Gastrocnemius medialis (tissue), 4 donors: ENCODE measurements at regions not wholly inside any gene's neighbourhood (a gene's known extent, or its start where the extent isn't known, plus 50 kb on each side); places are given as distances from the start of the nearest gene placed in this dataset.

Experiments
- ATAC-seq, 2 donors: fragments of 150-250 bp; one replicate each; pipeline ENCODE4 v1.9.1; 2016
- DNase-seq, 2 donors: peaks; one replicate each; pipeline ENCODE4 v3.0.0-alpha.2; 2019
- H3K27ac ChIP-seq, 4 donors: fragments of 200-600 bp; sonication (generic); 1 replicate in 1 of 4; 2 replicates in 3 of 4; pipeline ENCODE4 v1.5.1; 2016 to 2018; ENCODE audit warnings: mild to moderate bottlenecking in 2 of 4, moderate library complexity in 1 of 4
- H3K27me3 ChIP-seq, 3 donors: fragments of 200-600 bp; sonication (generic) in 2 of 3; 1 replicate in 1 of 3; 2 replicates in 2 of 3; pipeline versions ENCODE4 v1.5.1 to v1.6.0; 2016 to 2019; ENCODE audit warnings: mild to moderate bottlenecking in 1 of 3, moderate library complexity in 1 of 3
- H3K36me3 ChIP-seq, 2 donors: fragments of 200-600 bp; sonication (generic) in 1 of 2; one replicate each; pipeline ENCODE4 v1.5.1; 2017 to 2018
- H3K4me1 ChIP-seq, 2 donors: fragments of 200-600 bp; sonication (generic) in 1 of 2; one replicate each; pipeline ENCODE4 v1.5.1; 2016 to 2017; ENCODE audit warnings: mild to moderate bottlenecking in 2 of 2
- H3K4me3 ChIP-seq, 4 donors: fragments of 200-600 bp; sonication (generic) in 3 of 4; 1 replicate in 1 of 4; 2 replicates in 3 of 4; pipeline ENCODE4 v1.5.1; 2016 to 2019; ENCODE audit warnings: mild to moderate bottlenecking in 2 of 4
- H3K9me3 ChIP-seq, 3 donors: fragments of 200-600 bp; sonication (generic) in 2 of 3; 1 replicate in 1 of 3; 2 replicates in 2 of 3; pipeline ENCODE4 v1.5.1; 2016 to 2019
- POLR2A ChIP-seq, 2 donors: fragments of 450-650 bp; IDR thresholded peaks; one replicate each; pipeline ENCODE4 v1.6.1; 2017; ENCODE audit warnings: antibody characterized with exemption in 2 of 2, mild to moderate bottlenecking in 2 of 2, moderate library complexity in 2 of 2
- in situ Hi-C, 4 donors: fragments of 200-750 bp; cut with MboI; loops; one replicate each; pipeline versions ENCODE4 v1.15.0 to v1.8.0; 2017; ENCODE audit warnings: low sequenced_read_pairs in 4 of 4
- intact Hi-C: fragments of 100-400 bp; cut with DNase I; formaldehyde crosslinking; loops from one replicate; pipeline ENCODE4 v1.15.1; 2023; ENCODE audit warnings: low total_unique reads
- TF ChIP-seq, protein P1 (sequence below), 5 experiments: fragments of 450-650 bp in 3 of 5; fragments of 200-600 bp in 2 of 5; sonication (generic) in 2 of 5; IDR thresholded peaks in 4 of 5; conservative IDR thresholded peaks in 1 of 5; 1 replicate in 4 of 5; 2 replicates in 1 of 5; pipeline ENCODE4 v1.5.1; 2016 to 2019; ENCODE audit warnings: antibody characterized with exemption in 5 of 5, mild to moderate bottlenecking in 3 of 5, moderate library complexity in 3 of 5

DNA sequence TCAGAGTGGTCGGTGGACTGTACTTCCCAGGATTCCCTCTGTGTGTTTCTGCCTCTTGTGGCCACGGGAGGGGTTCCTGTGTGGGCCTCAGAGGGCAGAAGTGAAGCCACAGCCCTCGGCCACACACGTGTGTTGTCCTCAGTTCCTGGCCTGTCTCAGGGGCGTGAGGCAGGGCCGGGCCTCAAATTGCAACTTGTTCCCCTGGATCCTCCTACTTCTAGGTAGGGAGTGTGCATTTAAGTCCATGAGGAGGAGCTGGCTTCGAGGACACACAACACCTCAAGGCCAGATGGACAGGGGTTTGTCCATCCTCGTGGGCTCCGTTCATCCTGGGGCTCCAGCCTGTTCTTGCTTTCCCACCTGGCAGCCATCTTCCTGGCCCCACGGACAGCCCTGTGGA lies 573.0 kb downstream of the TBC1D22A start:
- no peak for TF ChIP-seq POLR2A (IDR thresholded peaks at IDR 0.05)
- TF ChIP-seq, protein P1, sequence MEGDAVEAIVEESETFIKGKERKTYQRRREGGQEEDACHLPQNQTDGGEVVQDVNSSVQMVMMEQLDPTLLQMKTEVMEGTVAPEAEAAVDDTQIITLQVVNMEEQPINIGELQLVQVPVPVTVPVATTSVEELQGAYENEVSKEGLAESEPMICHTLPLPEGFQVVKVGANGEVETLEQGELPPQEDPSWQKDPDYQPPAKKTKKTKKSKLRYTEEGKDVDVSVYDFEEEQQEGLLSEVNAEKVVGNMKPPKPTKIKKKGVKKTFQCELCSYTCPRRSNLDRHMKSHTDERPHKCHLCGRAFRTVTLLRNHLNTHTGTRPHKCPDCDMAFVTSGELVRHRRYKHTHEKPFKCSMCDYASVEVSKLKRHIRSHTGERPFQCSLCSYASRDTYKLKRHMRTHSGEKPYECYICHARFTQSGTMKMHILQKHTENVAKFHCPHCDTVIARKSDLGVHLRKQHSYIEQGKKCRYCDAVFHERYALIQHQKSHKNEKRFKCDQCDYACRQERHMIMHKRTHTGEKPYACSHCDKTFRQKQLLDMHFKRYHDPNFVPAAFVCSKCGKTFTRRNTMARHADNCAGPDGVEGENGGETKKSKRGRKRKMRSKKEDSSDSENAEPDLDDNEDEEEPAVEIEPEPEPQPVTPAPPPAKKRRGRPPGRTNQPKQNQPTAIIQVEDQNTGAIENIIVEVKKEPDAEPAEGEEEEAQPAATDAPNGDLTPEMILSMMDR (IDR thresholded peaks at IDR 0.05 in 4 of 5, conservative IDR thresholded peaks at IDR 0.05 in 1 of 5): no peak
- no peaks in the 10 kb centered on the region for H3K9me3 ChIP-seq
- intact Hi-C loops: no loop called here
- H3K27me3 ChIP-seq: peaks cover 0 to 4% (median 0%) of the 10 kb centered on the region in 3 donors
- no peaks in the 10 kb centered on the region for H3K36me3 ChIP-seq
- H3K4me3 ChIP-seq: no peak overlapping the region
- no peaks in the 10 kb centered on the region for H3K4me1 ChIP-seq
- no peak overlapping the region for H3K27ac ChIP-seq
- no peak for DNase-seq
- ATAC-seq: no peak
- in situ Hi-C loops: no loop called here

DNA sequence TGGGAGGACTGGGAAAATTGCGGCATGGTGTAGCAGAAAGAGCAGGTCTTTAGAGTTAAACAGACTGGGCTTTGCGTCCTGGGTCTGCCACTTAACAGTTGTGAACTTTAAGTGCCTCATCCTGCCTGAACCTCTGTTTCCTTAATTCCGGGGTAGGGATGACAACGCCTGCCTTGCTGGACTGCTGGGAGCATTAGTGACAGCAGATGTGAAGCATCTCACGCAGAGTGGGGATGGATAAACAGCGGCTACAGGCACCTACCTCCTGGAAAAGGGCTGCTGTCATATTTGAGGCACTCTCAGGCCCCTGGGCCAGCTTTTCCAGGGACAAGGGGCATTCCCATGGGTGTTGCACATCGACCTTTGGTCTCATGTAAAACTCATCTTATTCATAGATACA lies 572.2 kb downstream of the TBC1D22A start:
- Histone ChIP-seq H3K4me1 (no peaks in the 10 kb centered on the region), H3K27me3 (peaks cover 0 to 4% (median 0%) of the 10 kb centered on the region in 3 donors), H3K36me3 (no peaks in the 10 kb centered on the region), H3K9me3 (no peaks in the 10 kb centered on the region), H3K27ac (no peak overlapping the region), H3K4me3 (no peak overlapping the region)
- no peak for TF ChIP-seq POLR2A (IDR thresholded peaks at IDR 0.05)
- DNase-seq: no peak
- intact Hi-C loops: no loop called here
- in situ Hi-C loops: no loop called here
- ATAC-seq: no peak

DNA sequence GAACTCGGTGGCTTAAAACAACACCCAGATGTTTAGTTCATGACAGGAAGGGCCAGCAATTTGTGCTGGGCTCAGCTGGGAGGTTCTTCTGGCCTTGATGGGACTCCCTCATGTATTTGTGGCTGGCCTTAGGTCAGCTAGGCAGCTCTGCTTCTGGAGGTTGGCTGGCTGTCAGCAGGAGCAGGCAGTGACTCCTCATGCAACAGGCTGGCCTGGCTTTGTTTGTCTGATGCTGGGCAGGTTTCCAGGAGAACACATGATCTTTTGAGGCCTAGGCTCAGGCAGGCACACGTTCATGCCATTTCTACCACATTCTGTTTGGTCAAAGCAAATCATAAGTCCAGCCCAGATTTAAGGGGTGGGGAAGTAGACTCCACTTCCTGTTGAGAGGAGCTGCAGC lies 571.2 kb downstream of the TBC1D22A start:
- Histone ChIP-seq H3K9me3 (no peaks in the 10 kb centered on the region), H3K36me3 (no peaks in the 10 kb centered on the region), H3K4me3 (no peak overlapping the region), H3K4me1 (no peaks in the 10 kb centered on the region), H3K27me3 (peaks cover 0 to 4% (median 0%) of the 10 kb centered on the region in 3 donors), H3K27ac (no peak overlapping the region)
- TF ChIP-seq, protein P1 (IDR thresholded peaks at IDR 0.05 in 4 of 5, conservative IDR thresholded peaks at IDR 0.05 in 1 of 5): no peak
- no peak for TF ChIP-seq POLR2A (IDR thresholded peaks at IDR 0.05)
- intact Hi-C loops: no loop called here
- in situ Hi-C loops: no loop called here
- no peak for DNase-seq
- ATAC-seq: no peak

DNA sequence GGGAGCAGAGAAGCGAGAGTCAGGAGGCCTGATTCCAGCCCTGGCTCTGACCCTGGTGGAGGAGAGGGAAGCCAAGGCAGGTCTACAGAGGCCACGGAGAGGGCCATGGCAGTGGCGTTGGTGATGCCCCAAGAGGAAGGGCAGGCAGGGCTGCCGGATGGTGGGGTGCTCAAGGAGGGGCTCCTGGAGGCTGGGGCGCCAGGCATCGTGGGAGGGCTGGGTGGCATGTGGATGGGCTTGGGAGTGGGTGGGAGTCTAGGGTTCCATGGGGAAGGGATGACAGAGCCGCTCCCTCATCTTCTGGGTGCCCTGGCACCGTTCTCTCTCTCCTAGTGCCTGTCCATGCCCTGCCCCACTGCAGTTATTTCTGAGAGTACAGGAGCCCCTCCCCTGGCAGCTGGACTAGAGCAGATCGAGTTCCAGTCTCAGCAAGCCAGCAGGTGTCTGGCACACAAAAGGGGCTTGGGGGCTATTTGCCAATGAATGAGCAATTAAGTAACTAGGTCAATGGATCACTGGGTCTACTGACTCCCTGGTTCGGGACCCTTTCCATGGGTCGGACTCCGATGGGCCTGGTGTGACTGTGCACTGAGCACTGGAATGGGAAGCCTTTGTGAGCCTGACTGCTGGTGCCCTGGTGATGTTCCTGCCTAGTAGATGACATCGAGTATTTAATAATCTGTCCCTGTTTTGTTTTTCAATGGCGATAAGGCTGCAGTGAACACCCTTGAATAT lies 570.0 kb downstream of the TBC1D22A start:
- H3K27me3 ChIP-seq: peaks cover 0 to 4% (median 0%) of the 10 kb centered on the region in 3 donors
- DNase-seq (no peak), ATAC-seq (no peak)
- TF ChIP-seq POLR2A (IDR thresholded peaks at IDR 0.05): no peak
- TF ChIP-seq, protein P1 (IDR thresholded peaks at IDR 0.05 in 4 of 5, conservative IDR thresholded peaks at IDR 0.05 in 1 of 5): no peak
- in situ Hi-C loops (no loop called here), intact Hi-C loops (no loop called here)
- H3K27ac ChIP-seq: no peak overlapping the region
- no peaks in the 10 kb centered on the region for H3K4me1 ChIP-seq
- no peaks in the 10 kb centered on the region for H3K36me3 ChIP-seq
- H3K9me3 ChIP-seq: no peaks in the 10 kb centered on the region
- no peak overlapping the region for H3K4me3 ChIP-seq

GRCh38 chr22:47331750-47332149 lies 569.3 kb downstream of the TBC1D22A start:
- H3K4me1 ChIP-seq: no peaks in the 10 kb centered on the region
- no peak overlapping the region for H3K27ac ChIP-seq
- DNase-seq (no peak), ATAC-seq (no peak)
- H3K4me3 ChIP-seq: no peak overlapping the region
- peaks cover 0 to 4% (median 0%) of the 10 kb centered on the region in 3 donors for H3K27me3 ChIP-seq
- intact Hi-C loops: no loop called here
- H3K36me3 ChIP-seq: no peaks in the 10 kb centered on the region
- in situ Hi-C loops: no loop called here
- TF ChIP-seq POLR2A (IDR thresholded peaks at IDR 0.05): no peak
- TF ChIP-seq, protein P1 (IDR thresholded peaks at IDR 0.05 in 4 of 5, conservative IDR thresholded peaks at IDR 0.05 in 1 of 5): no peak
- H3K9me3 ChIP-seq: no peaks in the 10 kb centered on the region
